K562 (cell line): ENCODE measurements at regions not wholly inside any gene's neighbourhood (a gene's known extent, or its start where the extent isn't known, plus 50 kb on each side); places are given as distances from the start of the nearest gene placed in this dataset.

ENCODE experiments used
- ATAC-seq: fragments of 200-7000 bp; cut with Tn5 transposase; 3 replicates; pipeline ENCODE4 v1.9.1; 2020; ENCODE audit warnings: moderate library complexity
- BruUV-seq: library from RNA; stranded (reverse); fragments of 400-500 nt; replicated peaks from 2 replicates; lab custom pipeline; 2021; lab: Mats Ljungman, UMichigan
- CTCF ChIA-PET: fragments of 300-600 bp; formaldehyde crosslinking; extraction: SDS; loops from one replicate; lab custom pipeline; 2021; ENCODE audit warnings: low intra/inter-chr PET ratio; lab: Yijun Ruan, JAX
- POLR2A ChIA-PET: fragments of 300-600, 350-650 bp; sonication (Branson Sonifier 250); formaldehyde crosslinking; extraction: SDS; loops from one replicate; lab custom pipeline; 2021; ENCODE audit warnings: antibody characterized with exemption, inconsistent platforms; lab: Yijun Ruan, JAX
- DNase-seq, 4 experiments: peaks; one replicate each; pipeline versions ENCODE4 v3.0.0 to v3.0.0-alpha.2; 2011 to 2018; ENCODE audit warnings: low spot score in 3 of 4, mixed read lengths in 3 of 4; ENCODE audit errors: extremely low read depth in 1 of 4
- FAIRE-seq: peaks from 2 replicates; lab custom pipeline; 2011; peaks lifted over from hg19 to GRCh38; lab: Jason Lieb, UNC
- H2AFZ ChIP-seq: 2 replicates; pipeline ENCODE4 v1.6.0; 2011; ENCODE audit warnings: low read depth, low read length, control low read depth, inconsistent platforms
- H3K27ac ChIP-seq: fragments of 200-600 bp; 3 replicates; pipeline ENCODE4 v1.8.0; 2011; ENCODE audit warnings: low read depth, mild to moderate bottlenecking, control low read depth, inconsistent platforms, low read length, moderate library complexity, mixed read lengths; ENCODE audit errors: extremely low read depth
- H3K27me3 ChIP-seq, 2 experiments: fragments of 300-600 bp in 1 of 2; 2 replicates in 1 of 2; 3 replicates in 1 of 2; pipeline versions ENCODE4 v1.6.0 to v1.8.0; 2011; ENCODE audit warnings: inconsistent platforms in 2 of 2, low read length in 2 of 2, mild to moderate bottlenecking in 1 of 2, mixed read lengths in 1 of 2, moderate library complexity in 1 of 2; ENCODE audit not compliant: control insufficient read depth in 2 of 2, insufficient read depth in 2 of 2
- H3K36me3 ChIP-seq: fragments of 300-600 bp; 3 replicates; pipeline ENCODE4 v1.8.0; 2011; ENCODE audit warnings: mild to moderate bottlenecking, low read length, inconsistent platforms; ENCODE audit not compliant: control insufficient read depth, insufficient read depth
- H3K4me1 ChIP-seq, 2 experiments: fragments of 200-600 bp in 1 of 2; replicated peaks in 1 of 2; 2 replicates in 1 of 2; 3 replicates in 1 of 2; pipeline versions ENCODE4 v1.5.1 to v1.8.0; 2011; ENCODE audit warnings: inconsistent platforms in 2 of 2, low read length in 2 of 2, mild to moderate bottlenecking in 1 of 2, mixed read lengths in 1 of 2, moderate library complexity in 1 of 2; ENCODE audit not compliant: control insufficient read depth in 2 of 2, insufficient read depth in 2 of 2
- H3K4me2 ChIP-seq: 2 replicates; pipeline ENCODE4 v1.6.1; 2011; ENCODE audit warnings: low read length, control low read depth, inconsistent platforms, mixed read lengths; ENCODE audit not compliant: insufficient read depth
- H3K4me3 ChIP-seq: fragments of 200-600 bp; sonication (generic), shearing (Covaris generic); 2 replicates; pipeline ENCODE4 v1.5.1; 2016; ENCODE audit warnings: control low read depth, inconsistent platforms
- H3K79me2 ChIP-seq: fragments of 200-600 bp; 3 replicates; pipeline ENCODE4 v1.8.0; 2011; ENCODE audit warnings: low read length, inconsistent platforms; ENCODE audit not compliant: control insufficient read depth, insufficient read depth
- H3K9ac ChIP-seq, 2 experiments: 2 replicates each; pipeline versions ENCODE4 v1.6.0 to v1.6.1; 2011; ENCODE audit warnings: low read depth in 2 of 2, low read length in 2 of 2, control low read depth in 1 of 2, inconsistent platforms in 1 of 2, mild to moderate bottlenecking in 1 of 2, mixed read lengths in 1 of 2; ENCODE audit not compliant: insufficient read depth in 1 of 2
- H3K9me1 ChIP-seq: one replicate; pipeline ENCODE4 v1.6.0; 2011; ENCODE audit warnings: inconsistent platforms, mild to moderate bottlenecking, low read length, moderate library complexity; ENCODE audit not compliant: control insufficient read depth, insufficient read depth
- H3K9me3 ChIP-seq: replicated peaks from 2 replicates; pipeline ENCODE4 v1.5.1; 2011; ENCODE audit warnings: low read depth, low read length, inconsistent platforms; ENCODE audit not compliant: control insufficient read depth, insufficient read depth
- H4K20me1 ChIP-seq: replicated peaks from 2 replicates; pipeline ENCODE4 v1.6.1; 2011; ENCODE audit warnings: low read length, inconsistent platforms, mixed read lengths; ENCODE audit not compliant: control insufficient read depth, insufficient read depth
- CBX8 ChIP-seq: fragments of 200-600 bp; sonication (generic); IDR thresholded peaks from 2 replicates; pipeline ENCODE4 v1.6.1; 2012; ENCODE audit warnings: borderline replicate concordance, mixed run types, low read depth, mild to moderate bottlenecking, moderate library complexity, mixed read lengths, low read length, control low read depth, inconsistent platforms; ENCODE audit not compliant: poor library complexity, severe bottlenecking; ENCODE audit errors: extremely low read depth
- ETS2 ChIP-seq: IDR thresholded peaks from 2 replicates; pipeline ENCODE4 v1.6.1; 2016; ENCODE audit warnings: borderline replicate concordance, missing genetic modification characterization, mild to moderate bottlenecking, moderate library complexity, missing compliant biosample characterization; ENCODE audit not compliant: poor library complexity, severe bottlenecking
- MTF1 ChIP-seq: fragments of 250-450 bp; sonication (Bioruptor Pico); IDR thresholded peaks from 2 replicates; pipeline ENCODE4 v1.9.0; 2021; ENCODE audit warnings: moderate library complexity, mild to moderate bottlenecking, inconsistent platforms, borderline replicate concordance
- NFE2L1 ChIP-seq: fragments of 450-650 bp; IDR thresholded peaks from 2 replicates; pipeline ENCODE4 v1.6.1; 2016; ENCODE audit warnings: missing genetic modification characterization, low read depth, mild to moderate bottlenecking, missing compliant biosample characterization, moderate library complexity, borderline replicate concordance
- PCBP2 ChIP-seq: fragments of 200-400 bp; formaldehyde crosslinking; IDR thresholded peaks from 2 replicates; pipeline ENCODE4 v1.6.1; 2018; ENCODE audit warnings: low read length, low read depth, mild to moderate bottlenecking, moderate library complexity; ENCODE audit not compliant: poor library complexity, severe bottlenecking
- TOE1 ChIP-seq, 2 experiments: fragments of 450-650 bp in 1 of 2; sonication (generic) in 1 of 2; formaldehyde crosslinking in 1 of 2; IDR thresholded peaks; 2 replicates each; pipeline versions ENCODE4 v1.7.1 to v1.8.0; 2016 to 2022; ENCODE audit warnings: borderline replicate concordance in 2 of 2, mild to moderate bottlenecking in 2 of 2, antibody characterized with exemption in 1 of 2, inconsistent platforms in 1 of 2, low read depth in 1 of 2, missing genetic modification reagents in 1 of 2, moderate library complexity in 1 of 2
- ZKSCAN1 ChIP-seq: fragments of 150-350 bp; IDR thresholded peaks from 2 replicates; pipeline ENCODE4 v1.6.1; 2016; ENCODE audit warnings: low read depth, low read length
- WGBS: fragments of 100-300 bp; shearing (Covaris generic); methylation state at CpG from one replicate; pipeline ENCODE4 v1.1.6; 2016; ENCODE audit warnings: low coverage, mixed read lengths; ENCODE audit not compliant: insufficient coverage; ENCODE audit errors: missing lambda C conversion rate; 5-methylcytosine and 5-hydroxymethylcytosine counted together
- in situ Hi-C: fragments of 300-500 bp; cut with MboI; formaldehyde crosslinking; loops from 4 replicates; pipeline ENCODE4 v1.15.0; 2018; ENCODE audit warnings: inconsistent platforms, mixed read lengths
- intact Hi-C: fragments of 100-400 bp; cut with micrococcal nuclease; formaldehyde crosslinking; loops from 2 replicates; pipeline ENCODE4 v1.14.2; 2022

DNA sequence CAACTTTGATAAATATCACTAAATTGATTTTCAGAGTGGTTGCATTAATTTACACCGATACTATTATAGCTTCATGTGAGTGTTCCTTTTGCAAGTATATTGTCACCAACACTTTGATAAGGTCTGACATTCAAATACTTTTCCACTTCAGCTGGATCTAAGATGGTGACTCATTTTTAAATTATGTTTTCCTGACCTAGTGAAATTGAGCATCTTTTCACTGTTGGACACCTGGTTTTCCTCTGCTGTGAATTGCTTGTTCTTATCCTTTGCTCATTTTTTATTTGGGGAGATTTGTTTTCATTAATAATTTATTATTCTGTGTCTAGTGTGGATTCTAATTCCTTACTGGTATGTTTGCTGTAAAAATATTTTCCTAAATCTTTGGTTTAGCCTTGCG is 85.2 kb upstream of the PRDM1 start:
- Histone ChIP-seq H3K4me2 (no peak overlapping the region), H3K9me1 (no peaks in the 10 kb centered on the region), H2AFZ (no peak overlapping the region), H3K36me3 (no peaks in the 10 kb centered on the region), H3K9ac (no peak overlapping the region), H4K20me1 (no peaks in the 10 kb centered on the region), H3K27me3 (no peaks in the 10 kb centered on the region), H3K27ac (no peak overlapping the region), H3K9me3 (no peaks in the 10 kb centered on the region), H3K4me1 (no peaks in the 10 kb centered on the region), H3K79me2 (no peaks in the 10 kb centered on the region), H3K4me3 (no peak overlapping the region)
- DNase-seq (no peak), FAIRE-seq (no peak), ATAC-seq (no peak)
- in situ Hi-C loops (no loop called here), intact Hi-C loops (no loop called here)
- CTCF ChIA-PET = no interaction called here
- 9% methylated on average over 2 of the region's 2 CpGs for WGBS
- POLR2A ChIA-PET = no interaction called here
- BruUV-seq = no TSS peak
- no peak for TF ChIP-seq ETS2 (tag)
- no peak for TF ChIP-seq MTF1
- TF ChIP-seq CBX8 = no peak
- no peak for TF ChIP-seq PCBP2
- no peak for TF ChIP-seq TOE1 (IDR thresholded peaks at IDR 0.05; ENCODE audit: borderline replicate concordance)
- no peak for TF ChIP-seq TOE1 (CRISPR knock-in tag; IDR thresholded peaks at IDR 0.05; ENCODE audit: borderline replicate concordance, low read depth)
- no peak for TF ChIP-seq NFE2L1 (tag)
- no peak for TF ChIP-seq ZKSCAN1
